Mucosa of descending colon (tissue), 3 donors: ENCODE measurements at regions not wholly inside any gene's neighbourhood (a gene's known extent, or its start where the extent isn't known, plus 50 kb on each side); places are given as distances from the start of the nearest gene placed in this dataset.
"Not testable (repeated sequence)": the region's sequence is repeated elsewhere in the genome, so short reads cannot be mapped to it uniquely, and the experiment has no call there.

Source experiments
- ATAC-seq: fragments of 200-7000 bp; cut with Tn5 transposase; one replicate; pipeline ENCODE4 v1.9.1; 2020; ENCODE audit warnings: mild to moderate bottlenecking, moderate library complexity
- DNase-seq, 3 donors: peaks; one replicate each; pipeline ENCODE4 v3.0.0-alpha.2; 2020
- H3K36me3 ChIP-seq: fragments of 200-600 bp; one replicate; pipeline ENCODE4 v1.8.0; 2021; ENCODE audit warnings: low read depth, mild to moderate bottlenecking
- H3K4me1 ChIP-seq: fragments of 200-600 bp; one replicate; pipeline ENCODE4 v1.8.0; 2021; ENCODE audit warnings: low read depth, mild to moderate bottlenecking
- H3K4me3 ChIP-seq: fragments of 200-600 bp; one replicate; pipeline ENCODE4 v1.8.0; 2021; ENCODE audit warnings: mild to moderate bottlenecking
- H3K9me3 ChIP-seq: fragments of 200-600 bp; one replicate; pipeline ENCODE4 v1.8.0; 2021; ENCODE audit warnings: mild to moderate bottlenecking
- intact Hi-C, 2 donors: fragments of 100-400 bp; cut with DNase I in 1 of 2; cut with micrococcal nuclease in 1 of 2; formaldehyde crosslinking; loops; one replicate each; pipeline versions ENCODE4 v1.11.0 to v1.11.1; 2022; cut with DNase I, micrococcal nuclease
- TF ChIP-seq, protein P1 (sequence below): fragments of 200-600 bp; IDR thresholded peaks from one replicate; pipeline ENCODE4 v1.8.0; 2022; ENCODE audit warnings: antibody characterized with exemption, mild to moderate bottlenecking
- donor health status: DM: no; HTN: no; CAD: no; lungs with moderate emphysema.
- donor health status: DM: no; HTN: no; CAD: no.
- donor health status: DM: no; HTN: yes; CAD: no.

DNA sequence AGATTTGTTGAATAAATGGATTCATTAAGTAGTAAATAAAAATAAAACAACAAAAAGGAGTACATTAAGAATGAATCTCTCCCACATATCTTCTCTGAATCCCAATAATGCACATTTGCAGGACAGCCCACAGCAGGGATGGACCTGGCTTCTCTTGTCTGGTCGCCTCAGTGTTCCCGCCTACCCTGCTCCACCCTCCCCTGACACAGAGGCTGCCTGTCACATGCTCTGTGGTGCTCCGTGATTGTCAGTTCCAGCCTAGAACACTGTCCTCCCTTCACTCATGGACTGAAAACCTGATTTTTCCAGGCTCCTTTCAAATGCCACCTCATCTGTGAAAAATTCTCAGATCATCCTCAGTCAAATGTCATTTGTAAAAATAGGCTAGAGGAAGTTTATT is 94.5 kb upstream of the GPR12 start:
- TF ChIP-seq, protein P1, sequence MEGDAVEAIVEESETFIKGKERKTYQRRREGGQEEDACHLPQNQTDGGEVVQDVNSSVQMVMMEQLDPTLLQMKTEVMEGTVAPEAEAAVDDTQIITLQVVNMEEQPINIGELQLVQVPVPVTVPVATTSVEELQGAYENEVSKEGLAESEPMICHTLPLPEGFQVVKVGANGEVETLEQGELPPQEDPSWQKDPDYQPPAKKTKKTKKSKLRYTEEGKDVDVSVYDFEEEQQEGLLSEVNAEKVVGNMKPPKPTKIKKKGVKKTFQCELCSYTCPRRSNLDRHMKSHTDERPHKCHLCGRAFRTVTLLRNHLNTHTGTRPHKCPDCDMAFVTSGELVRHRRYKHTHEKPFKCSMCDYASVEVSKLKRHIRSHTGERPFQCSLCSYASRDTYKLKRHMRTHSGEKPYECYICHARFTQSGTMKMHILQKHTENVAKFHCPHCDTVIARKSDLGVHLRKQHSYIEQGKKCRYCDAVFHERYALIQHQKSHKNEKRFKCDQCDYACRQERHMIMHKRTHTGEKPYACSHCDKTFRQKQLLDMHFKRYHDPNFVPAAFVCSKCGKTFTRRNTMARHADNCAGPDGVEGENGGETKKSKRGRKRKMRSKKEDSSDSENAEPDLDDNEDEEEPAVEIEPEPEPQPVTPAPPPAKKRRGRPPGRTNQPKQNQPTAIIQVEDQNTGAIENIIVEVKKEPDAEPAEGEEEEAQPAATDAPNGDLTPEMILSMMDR: no peak
- intact Hi-C loops: no loop called here

DNA sequence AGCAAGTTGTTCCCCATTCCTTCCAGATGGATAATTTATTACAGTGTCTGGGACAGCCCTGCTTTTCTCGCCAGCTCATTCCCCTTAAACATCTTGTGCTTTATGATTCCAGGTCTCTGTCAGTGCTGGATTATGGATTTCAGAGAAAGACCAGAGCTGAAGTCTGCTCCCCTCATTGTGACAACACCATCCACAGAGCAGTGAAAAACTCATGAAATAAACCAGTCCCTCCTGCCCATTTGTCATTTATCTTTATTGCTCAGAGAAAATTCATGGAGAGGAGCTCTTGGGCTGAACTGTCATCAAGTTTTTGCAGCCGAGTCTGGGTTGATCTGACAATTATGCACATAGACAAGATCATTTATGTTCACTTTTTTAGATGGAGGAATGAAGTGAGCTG is 92.7 kb upstream of the GPR12 start:
- intact Hi-C loops: no loop called here
- Histone ChIP-seq H3K4me1 (no peaks in the 10 kb centered on the region), H3K4me3 (no peak overlapping the region), H3K36me3 (no peaks in the 10 kb centered on the region), H3K9me3 (no peaks in the 10 kb centered on the region)
- ATAC-seq: no peak
- DNase-seq: no peak
- TF ChIP-seq, protein P1: no peak

More for the DNA sequence above, 94.5 kb upstream of the GPR12 start:
- no peaks in the 10 kb centered on the region for H3K9me3 ChIP-seq
- H3K4me1 ChIP-seq: no peaks in the 10 kb centered on the region
- no peak overlapping the region for H3K4me3 ChIP-seq
- no peak for ATAC-seq
- no peaks in the 10 kb centered on the region for H3K36me3 ChIP-seq
- DNase-seq: no peak

DNA sequence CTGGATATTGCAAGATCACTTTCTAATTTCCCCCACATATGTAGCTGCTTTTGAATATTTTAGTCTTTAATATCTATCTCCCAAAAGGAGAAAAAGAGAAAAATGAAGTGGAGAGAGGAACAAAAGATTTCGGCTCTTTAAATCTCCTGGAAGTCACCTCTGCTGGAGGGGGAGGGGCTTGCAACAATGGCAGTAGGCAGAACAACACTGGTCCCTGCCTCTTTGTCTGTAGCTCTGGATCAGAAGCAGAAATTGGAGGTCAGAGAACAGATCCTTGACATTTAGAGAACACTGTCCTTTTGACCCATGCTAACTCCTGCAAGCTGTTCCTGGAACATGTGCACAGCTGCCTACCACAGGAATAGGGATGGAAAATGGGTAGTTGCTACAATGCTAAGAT is 86.7 kb upstream of the GPR12 start:
- no peaks in the 10 kb centered on the region for H3K4me1 ChIP-seq
- intact Hi-C loops: no loop called here

DNA sequence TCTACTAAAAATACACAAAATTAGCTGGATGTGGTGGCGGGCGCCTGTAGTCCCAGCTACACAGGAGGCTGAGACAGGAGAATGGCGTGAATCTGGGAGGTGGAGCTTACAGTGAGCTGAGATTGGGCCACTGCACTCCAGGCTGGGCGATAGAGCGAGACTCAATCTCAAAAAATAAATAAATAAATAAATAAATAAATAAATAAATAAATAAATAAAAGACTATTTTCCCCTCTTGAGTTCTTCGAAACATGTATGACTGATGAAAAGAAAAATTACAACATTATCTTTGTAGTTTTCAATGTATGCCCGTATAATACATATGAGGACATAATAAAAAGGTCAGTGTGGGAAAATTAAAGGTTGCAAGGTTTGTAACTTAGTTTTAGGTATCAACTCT is 84.5 kb upstream of the GPR12 start:
- ATAC-seq, H3K4me1 ChIP-seq, H3K9me3 ChIP-seq, DNase-seq, H3K36me3 ChIP-seq, H3K4me3 ChIP-seq, intact Hi-C loops: not testable (repeated sequence)

More for the DNA sequence above, 86.7 kb upstream of the GPR12 start:
- DNase-seq (no peak), ATAC-seq (no peak)
- no peaks in the 10 kb centered on the region for H3K36me3 ChIP-seq
- H3K9me3 ChIP-seq: no peaks in the 10 kb centered on the region
- TF ChIP-seq, protein P1: no peak
- no peak overlapping the region for H3K4me3 ChIP-seq

DNA sequence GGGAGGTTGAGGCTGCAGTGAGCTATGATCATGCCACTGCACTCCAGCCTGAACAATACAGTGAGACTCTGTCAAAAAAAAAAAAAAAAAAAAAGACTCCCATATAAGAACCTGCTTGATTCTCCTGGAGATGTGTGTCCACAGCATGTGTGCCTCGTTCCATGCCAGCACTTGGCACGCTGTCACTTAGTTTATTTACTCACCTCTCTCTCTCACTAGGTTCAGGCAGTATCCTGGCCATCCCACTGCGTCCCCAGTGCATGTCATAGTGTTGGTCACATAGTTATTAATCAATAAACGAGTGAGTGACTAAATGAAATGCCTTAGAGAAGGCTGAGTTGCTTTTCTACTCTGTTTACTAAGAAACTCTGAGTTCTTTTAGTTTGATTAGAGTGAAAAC is 79.1 kb upstream of the GPR12 start:
- H3K9me3 ChIP-seq: no peaks in the 10 kb centered on the region
- intact Hi-C loops: no loop called here
- H3K36me3 ChIP-seq: no peaks in the 10 kb centered on the region
- H3K4me1 ChIP-seq: no peaks in the 10 kb centered on the region
- TF ChIP-seq, protein P1: no peak
- ATAC-seq (no peak), DNase-seq (no peak)
- H3K4me3 ChIP-seq: no peak overlapping the region

DNA sequence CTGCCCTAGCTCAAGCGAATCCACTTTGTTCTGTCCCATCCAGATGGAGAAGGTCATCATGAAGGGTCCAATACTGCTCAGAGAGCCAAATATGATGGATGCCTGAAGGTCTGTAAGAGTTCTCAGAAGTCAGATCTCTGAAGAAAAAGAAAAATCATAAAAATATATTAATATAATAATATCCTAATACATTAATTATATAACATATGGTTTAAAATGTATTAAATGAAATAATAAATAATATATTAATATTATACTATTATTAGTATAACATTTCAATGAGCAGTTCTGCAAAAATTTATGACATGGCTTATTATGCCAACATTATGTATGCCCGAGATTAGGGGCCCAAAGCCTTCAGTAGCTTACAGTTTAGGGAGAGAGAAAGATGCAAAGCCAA is 78.2 kb upstream of the GPR12 start:
- H3K36me3 ChIP-seq: no peaks in the 10 kb centered on the region
- no peak overlapping the region for H3K4me3 ChIP-seq
- DNase-seq: no peak
- TF ChIP-seq, protein P1: no peak
- ATAC-seq: no peak
- no peaks in the 10 kb centered on the region for H3K9me3 ChIP-seq
- intact Hi-C loops: no loop called here
- H3K4me1 ChIP-seq: no peaks in the 10 kb centered on the region
